NCI-H774 (cell line): ENCODE measurements at regions not wholly inside any gene's neighbourhood (a gene's known extent, or its start where the extent isn't known, plus 50 kb on each side); places are given as distances from the start of the nearest gene placed in this dataset.

Source experiments
- DNase-seq: peaks from one replicate; lab custom pipeline; 2025; lab: John Stamatoyannopoulos, UW

DNA sequence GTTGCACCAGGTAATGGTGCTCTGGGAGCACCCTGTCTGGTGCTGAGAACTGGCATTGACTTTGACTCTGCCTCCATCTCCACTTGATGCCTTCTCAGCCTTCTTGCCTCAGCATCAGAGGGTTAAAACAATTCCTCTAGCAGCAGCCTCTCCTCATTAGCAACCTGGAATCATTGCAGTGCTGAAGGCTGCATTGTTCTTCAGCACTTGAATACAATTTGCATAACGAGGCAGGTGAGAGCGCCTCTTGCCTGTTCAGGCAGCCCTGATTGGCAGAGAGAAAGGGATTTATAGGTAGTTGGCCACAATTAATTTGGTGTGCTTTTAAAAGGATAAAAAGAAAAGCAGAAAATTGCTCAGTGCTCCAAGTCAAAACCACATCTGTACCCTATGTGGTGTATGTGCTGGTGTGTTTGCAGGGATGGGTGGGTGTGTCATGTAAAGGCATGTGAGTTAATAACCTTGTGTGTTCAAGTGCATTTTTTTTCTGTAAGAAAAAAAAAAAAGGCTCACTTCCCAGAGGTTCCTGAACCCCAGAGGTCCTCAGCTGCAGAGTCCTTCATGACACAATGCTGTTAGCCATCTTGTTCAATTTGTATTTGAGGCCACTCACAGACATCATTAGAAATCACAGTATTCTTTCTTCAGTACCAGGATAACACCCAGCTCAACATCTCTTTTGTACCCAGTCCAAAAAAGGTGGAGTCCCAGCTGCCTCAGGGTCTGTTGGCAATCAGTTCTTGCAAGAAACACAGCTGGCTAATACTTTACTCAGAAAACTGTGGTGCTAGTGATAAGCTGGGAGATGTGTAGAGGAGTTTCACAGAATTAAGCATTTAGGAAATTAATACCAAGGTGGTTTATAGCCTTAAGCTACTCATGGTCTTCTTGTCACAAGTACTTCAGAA, 385.6 kb downstream of the GRIN2B start:
- DNase-seq: no peak

DNA sequence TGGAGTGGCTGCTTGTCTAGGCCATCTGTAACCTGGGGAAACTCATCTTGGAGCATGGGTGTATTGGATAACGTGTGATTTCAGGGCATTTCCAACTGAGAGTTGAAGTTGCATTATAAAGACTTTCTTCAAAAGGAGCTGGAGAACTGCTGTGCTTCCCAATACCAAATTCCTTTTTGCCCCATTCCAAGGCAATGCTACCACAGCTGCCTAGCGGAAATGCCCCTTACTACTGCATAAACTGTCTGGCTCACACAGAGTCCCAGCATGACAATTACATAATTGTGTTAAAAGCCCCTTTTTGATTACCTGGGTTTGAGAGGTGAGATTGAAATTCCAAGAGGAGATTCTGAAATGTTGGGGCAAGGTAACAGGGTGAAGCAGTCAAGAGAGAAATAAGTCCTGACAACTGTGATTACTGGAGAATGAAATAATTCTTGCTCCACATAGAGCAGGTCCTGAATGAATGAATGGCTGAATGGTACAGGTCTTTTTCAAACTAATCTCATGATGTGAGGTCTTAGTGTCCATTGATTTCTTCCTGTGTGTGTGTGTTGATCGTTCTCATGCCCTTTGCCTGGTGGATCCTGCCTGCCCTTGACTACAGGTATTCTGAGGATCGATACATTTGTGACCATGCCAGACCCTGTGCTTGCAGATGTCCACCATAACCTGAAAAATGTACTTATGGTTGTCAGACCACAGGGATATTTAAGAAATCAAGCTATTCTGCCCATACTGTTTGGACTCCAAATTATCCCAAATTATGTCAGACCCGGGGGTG, 386.5 kb downstream of the GRIN2B start:
- no peak for DNase-seq

DNA sequence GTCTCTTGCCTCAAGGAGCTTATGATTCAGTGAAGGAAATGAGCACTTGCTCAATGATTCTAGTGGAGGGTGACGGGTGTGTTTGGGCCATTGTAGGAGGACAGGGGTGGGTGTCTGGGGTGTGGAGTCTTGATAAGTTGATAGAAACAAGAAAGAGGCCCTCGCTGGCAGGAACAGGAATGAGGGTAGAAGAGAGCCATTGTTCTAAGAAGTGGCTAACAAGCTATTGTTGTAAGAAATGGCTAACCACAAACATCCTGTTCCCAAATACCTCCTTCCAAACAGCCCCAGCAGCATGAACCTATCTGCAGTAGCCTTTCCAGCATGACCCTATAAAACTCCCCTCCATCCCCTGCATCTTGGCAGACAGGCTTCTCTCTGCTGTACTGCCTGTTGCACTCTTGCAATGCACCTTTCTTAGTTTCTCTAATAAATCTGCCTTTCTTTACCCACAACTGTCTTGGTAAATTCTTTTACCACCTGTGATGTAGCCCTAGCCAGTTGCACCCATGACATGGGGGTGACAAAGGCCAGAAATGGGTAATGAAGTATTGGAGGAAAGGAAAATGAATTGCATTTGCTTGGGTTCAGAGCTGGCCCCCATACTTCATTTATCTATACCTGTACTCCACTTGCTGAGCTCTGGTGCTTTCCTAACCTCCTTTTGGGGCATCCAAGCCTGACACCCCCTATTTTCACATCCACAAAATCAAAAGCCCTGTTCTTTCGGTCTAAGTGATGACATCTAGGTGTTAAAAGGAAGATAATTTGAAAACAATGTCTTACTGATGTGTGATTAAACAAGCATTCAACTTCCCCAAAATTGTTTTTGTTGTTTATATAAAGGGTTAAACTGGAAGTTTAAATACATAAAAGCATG, 389.1 kb downstream of the GRIN2B start:
- no peak for DNase-seq

DNA sequence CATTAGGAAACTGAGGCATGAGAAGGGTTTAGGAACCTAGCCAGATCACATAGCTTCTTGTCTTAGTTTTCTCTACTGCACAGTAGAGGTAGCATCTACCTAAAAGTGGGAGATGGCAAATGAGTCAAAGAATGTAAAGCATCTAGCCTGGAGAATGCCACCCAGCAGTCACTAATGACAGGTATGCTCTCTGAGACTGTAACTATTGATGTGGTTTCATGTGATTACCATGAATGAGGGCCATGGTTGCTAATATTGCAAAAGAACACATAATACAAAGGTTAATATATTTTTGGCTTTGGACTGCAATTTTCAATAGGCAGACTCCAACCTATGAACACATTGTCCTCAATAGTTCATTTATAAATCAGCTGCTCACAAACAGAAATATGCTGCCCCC, 389.9 kb downstream of the GRIN2B start:
- DNase-seq: no peak

DNA sequence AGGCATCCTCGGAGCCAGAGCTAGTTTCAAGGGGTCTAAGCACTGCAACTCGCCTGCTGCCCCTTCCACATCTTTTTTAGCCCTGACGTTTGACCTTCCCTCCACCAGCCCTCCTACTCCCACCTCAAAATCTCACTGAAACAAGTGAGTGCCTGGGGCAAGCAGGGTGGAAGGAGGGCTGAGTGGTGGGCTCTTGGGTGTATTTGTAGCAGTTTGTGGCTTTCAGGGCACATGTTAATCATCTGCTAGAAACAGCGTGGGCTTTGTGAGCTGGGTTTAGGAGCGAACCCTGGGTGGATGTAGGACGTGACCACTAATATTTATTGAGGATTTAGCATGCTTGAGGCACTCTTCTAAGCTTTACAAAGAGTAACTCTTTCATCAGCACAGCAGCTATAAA, 390.3 kb downstream of the GRIN2B start:
- no peak for DNase-seq

DNA sequence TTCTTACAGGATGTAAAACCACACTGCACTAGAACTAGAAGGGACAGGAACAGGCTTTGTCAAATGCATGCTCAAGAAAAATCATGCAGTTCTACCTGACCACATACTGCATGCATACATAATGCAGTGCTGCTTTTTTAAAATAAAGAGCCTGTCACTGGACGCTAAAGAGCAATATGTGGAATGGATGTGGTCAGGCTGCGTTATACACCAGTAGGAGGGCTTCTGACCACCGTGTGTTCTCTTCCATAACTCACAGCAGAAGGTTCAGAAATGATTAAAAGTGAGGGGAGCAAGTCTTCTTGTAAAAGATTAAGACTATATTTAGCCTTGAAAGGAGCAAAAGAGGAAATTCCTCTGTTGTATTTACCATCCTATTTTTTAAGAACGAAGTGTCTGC, 392.0 kb downstream of the EMP1 start:
- no peak for DNase-seq

DNA sequence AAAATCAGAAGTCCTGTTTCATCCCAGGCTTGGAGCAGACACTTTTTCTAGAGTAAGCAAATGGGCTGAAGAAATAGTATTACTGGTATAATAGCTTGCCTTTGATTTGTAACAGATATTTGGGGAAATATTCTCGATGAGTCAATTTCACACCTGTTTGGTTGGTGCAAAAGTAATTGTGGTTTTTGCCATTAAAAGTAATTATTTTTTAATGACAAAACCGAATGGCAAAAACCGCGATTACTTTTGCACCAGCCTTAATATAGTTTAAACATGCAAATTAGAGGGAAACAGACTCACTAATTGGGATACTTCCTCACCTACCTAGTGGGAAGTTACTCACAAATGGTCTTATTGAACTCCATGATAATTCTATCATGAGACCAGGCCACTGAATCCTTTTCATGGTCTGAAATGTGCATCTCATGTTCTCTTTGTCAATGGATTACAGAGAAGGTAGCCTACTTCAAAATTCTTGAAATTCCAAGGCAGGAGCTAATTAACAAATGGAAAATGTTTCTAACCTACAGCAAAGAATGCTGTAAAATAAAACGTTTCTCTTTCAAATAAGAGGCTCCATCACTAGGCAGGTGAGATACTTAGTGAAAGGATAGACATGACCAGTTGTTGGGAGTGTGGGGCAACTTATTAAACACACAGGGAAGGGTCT, 391.3 kb downstream of the EMP1 start:
- no peak for DNase-seq

DNA sequence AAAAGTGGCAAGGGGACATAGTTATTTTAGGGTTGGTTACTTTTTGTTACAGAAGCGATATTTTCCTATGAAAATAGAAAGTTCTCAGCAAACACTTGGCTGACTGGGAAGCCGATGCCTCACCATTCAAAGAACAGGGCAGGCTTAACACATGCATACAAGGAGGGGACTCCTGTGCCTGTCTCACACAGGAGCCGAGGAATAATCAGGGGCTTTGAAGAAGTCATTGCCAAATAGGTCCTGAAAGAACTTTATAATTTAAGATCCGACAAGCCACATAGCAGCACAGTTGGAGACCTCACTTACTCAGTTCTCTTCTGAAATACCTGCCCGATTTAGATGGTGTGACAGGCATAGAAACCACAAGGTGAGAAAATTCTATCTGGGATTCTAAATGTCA, 389.8 kb downstream of the EMP1 start:
- DNase-seq: no peak

DNA sequence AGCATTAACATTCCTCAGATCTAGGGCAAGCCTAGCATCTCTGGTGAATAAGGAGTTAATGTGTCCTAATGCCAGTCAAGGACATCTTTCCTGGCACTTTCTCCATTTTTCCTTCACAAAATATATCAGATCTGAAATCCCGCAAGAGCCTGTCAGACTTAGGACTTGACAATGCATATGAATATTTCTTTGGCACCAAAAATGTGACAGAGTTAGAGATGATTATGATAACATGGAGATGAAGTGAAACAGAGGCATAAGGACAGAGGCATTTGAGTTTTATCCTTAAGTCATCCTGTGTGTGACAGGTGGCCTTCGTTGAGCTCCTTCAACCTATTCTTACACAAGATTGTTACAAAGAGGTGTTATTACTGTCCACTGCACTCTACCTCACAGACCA, 388.0 kb downstream of the EMP1 start:
- DNase-seq: no peak

DNA sequence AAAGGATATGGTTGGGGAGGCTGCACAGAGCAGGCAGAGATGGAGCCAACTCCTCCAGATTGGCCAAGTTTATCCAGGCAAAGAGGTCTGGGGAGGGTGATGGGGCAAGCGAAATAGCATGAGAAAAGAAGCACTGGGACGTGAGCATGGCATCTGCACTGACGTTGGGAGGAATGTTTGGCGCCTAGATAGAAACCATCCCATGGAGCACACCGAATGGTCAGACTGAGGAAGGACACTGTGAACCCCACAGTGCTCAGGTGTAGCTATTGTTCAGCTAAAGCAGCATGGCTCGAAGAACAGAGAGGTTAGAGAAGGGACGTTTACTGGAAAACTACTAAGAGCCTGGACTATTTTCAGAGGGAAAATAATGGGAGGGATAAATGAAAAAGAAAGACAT, 387.1 kb downstream of the EMP1 start:
- no peak for DNase-seq

DNA sequence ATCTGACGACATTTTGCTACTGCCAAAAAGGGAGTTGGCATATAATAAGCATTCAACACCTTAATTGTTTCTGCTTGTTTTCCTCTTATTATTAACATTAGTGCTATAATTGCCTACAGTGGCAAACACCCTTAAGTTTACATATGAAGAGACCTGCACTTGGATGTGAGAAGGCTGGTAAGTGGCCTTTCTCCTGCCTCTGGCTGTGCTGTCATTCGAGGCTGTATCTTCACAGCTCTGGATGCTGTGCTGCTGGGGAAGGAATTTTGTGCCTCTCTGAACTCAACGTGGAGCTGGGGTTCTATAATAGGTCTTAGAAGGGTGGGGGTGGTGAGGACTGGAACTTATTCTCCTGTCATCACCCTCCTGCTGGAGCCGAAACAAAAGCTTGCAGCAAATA, 385.9 kb downstream of the EMP1 start:
- DNase-seq: no peak

DNA sequence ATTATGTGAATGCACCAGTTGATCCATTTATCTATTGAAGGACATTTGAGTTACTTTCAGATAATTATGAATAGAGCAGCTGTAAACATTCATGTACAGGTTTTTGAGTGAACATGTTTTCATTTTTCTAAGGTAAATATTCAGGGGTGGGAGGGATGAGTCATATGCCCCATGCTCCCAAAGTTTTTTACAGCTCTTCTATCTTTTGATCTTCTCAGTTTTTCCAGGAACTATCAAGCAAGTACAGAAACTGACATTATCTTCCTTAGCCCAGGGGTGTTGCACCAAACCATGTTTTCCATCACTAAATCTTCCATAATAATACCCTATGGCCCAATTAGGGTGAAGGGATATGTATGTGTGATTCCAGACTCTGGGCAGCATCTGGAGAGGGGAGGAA, 384.5 kb downstream of the EMP1 start:
- DNase-seq: no peak

DNA sequence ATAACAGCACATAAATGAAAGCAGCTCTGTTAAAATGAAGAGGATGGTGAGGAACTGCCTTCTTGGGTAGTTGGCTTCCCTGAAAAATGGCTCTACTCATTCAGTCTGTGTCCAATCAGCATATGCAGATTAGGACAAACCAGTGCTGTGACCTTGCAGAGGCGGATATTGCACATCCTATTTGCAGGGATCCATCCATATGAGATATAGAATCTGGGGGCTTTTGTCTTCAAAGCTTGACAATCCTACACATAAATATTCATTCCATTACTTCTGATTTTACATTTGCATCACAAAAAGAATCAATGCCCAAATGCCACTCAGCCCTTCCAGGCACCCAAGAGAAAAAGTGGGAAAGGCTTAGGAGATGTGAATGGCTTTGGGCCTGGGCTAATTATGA, 383.7 kb downstream of the EMP1 start:
- no peak for DNase-seq

DNA sequence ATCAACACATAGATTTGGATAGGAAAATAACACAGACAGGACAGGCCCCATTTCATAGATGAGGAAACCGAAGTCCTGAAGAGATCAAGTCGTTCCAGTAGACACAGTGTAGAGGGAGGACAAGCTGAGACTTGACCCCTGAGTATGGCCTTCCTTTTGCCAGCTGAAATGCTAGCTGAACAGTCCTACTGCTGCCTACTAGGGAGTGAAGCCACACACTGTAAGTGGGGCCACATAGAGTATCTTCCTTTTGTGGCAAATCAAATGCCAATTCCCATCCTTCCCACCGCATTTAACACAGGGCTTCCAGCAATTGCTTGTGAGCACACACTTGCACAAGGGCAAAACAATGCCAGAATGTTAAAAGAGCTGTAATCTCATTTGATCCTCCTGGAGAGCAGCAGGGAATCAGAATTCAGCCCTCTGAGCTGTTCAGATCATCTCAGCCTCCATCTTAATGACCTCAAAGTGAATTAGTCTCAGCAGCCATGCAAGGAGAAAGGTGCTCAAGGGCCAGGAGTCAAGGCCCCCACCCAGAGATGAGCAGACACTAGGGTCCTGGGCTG, 380.5 kb downstream of the EMP1 start:
- no peak for DNase-seq

DNA sequence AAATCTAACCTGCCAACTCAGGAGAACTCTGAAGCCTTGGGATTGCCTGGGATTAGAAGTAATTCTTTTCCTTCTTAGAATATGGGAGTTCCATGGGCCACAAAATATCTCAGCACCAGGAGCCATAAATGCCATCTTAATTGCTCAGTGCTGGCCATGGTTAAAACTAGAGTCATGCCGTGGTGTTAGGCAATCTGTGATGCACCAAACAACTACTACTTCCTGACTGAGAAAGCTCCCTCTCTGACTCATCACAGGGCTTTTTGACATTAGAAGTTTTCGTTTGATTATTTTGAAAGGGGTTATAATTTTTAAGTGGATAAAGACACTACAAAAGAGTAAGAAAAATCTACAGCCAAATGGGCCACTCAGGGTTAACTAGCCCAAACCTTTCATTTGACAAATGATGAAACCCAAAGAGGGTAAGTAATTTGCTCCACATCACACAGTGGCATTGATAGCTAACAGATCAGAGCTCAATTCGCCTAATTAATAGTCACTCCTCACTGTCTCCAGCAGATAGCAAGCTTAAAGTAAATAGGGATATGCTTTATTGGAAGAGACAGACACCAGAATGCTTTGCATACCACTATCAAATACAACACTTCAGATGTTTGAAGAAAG, 377.3 kb downstream of the EMP1 start:
- no peak for DNase-seq

DNA sequence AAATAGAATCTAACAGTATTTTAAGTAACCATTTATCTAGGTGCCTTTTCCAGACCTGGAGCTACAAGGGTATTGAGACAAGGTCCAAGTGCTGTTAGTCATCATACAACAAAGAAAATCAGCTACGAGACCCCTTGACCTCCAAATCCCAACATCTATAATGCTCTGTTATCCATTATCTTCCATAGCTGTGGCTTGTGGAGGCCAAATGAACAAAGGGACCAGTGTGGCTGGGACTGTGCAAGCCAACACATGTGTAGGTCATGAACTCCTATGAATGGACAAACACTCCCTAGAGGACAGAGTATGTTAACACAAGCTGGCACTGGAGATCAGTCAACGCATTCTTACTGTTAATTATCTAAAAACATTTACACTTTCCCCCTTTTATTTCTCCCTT, 374.5 kb downstream of the EMP1 start:
- DNase-seq: no peak

DNA sequence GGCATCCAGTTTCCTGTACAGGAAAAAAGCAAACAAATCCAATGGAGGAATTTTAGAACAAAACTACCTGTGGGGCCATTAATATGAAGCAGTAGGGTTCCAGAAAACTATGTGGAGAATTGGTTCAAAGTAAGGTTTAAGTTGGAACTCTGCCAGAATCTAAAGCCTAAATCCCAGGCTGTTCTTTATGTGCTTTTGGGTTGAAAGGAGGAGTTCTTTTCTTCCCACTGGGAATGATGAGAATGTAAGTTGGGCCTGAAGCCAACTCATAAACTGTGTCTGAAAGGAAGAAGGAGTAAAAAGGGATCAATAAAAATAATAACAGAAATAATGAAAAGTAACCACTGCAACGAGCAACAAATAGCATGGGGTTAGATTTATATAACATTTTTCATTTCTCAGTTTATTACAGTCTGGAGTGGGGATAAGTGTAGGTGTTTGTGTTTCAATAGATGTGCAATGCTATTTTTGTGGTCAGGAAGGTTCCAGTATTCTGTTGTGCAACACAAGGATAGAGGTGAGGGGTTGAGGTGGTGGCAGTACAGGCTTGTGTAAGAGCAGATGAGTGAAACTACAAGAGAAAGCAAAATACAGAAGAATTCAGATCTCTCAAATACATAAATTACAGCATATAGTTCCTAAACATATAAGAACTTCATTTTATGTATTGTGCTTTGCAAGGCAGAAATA, 373.6 kb downstream of the EMP1 start:
- no peak for DNase-seq

DNA sequence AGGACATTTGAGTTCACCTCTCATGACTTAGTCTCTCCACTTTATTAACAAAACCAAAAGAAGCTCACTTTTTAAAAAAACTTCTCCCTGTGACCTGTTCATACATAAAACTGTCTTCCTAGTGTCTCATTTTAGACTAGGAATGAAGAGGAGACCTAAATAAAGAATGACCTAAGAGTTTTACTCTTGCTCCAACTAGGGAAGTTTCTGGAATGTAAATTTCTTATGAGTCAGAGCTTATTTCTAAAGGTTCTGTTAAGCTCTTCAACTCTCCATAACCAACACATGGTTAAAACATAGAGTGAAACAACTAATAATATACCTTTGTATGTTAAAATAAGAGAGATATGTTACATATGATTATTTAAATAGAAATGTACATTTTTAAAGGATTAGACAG, 369.8 kb downstream of the EMP1 start:
- DNase-seq: no peak

DNA sequence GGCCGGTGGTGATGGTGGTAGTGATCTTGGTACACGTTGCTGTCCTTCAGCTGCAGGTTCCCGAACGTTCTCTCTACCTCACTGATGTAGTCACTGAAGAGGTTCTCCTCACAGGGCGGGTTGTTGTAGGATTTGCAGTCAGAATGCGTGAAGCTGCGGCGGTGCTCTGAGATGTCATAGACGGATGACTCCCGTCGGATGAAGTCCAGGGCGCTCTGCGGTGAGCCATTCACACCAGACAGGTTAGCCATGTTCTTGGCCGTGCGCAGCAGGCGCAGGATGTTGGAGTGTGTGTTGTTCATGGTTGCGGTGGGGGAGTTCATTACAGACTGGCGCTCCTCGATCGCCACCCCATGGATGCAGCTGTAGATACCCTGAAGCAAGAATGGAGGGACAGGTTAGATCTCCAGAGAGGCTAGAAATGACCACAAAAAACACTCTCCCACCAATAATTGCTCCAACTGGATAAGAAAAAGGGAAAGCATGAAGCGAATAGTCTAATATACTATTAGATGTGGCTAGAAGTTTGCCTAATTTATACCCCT, 367.8 kb downstream of the EMP1 start:
- no peak for DNase-seq

DNA sequence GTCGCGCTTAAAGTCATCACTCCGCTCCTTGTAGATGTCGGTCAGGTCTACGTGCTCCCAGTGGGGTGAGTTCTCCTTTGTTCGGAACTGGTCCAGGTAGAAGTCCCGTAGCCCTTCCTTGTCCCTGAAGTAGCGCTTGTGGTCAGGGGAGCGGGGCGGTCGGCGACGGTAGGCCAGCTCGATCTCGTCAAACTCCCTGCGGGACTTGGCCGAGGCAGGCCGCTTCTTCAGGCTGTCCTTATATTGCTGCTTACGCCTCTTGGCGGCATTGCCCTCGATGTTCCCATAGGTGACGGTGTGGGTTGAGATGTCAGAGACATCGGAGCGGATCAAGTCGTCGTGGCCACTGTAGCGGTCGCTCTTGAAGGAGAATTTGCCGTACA, 367.2 kb downstream of the EMP1 start:
- DNase-seq: no peak
